Muscle of leg (tissue), 3 donors: ENCODE measurements at regions not wholly inside any gene's neighbourhood (a gene's known extent, or its start where the extent isn't known, plus 50 kb on each side); places are given as distances from the start of the nearest gene placed in this dataset.
"Not testable (repeated sequence)": the region's sequence is repeated elsewhere in the genome, so short reads cannot be mapped to it uniquely, and the experiment has no call there.

Source experiments
- DNase-seq: peaks from one replicate; pipeline ENCODE4 v3.0.0; 2013
- H3K27ac ChIP-seq: one replicate; pipeline ENCODE4 v1.5.1; 2013; ENCODE audit warnings: mild to moderate bottlenecking, low read length, control low read depth
- H3K27me3 ChIP-seq: one replicate; pipeline ENCODE4 v1.6.1; 2013; ENCODE audit warnings: low read length; ENCODE audit not compliant: control insufficient read depth, insufficient read depth
- H3K36me3 ChIP-seq: one replicate; pipeline ENCODE4 v1.6.1; 2013; ENCODE audit warnings: low read length; ENCODE audit not compliant: control insufficient read depth, insufficient read depth
- H3K4me1 ChIP-seq: one replicate; pipeline ENCODE4 v1.6.1; 2013; ENCODE audit warnings: low read length; ENCODE audit not compliant: control insufficient read depth, insufficient read depth
- H3K4me3 ChIP-seq: one replicate; pipeline ENCODE4 v1.5.1; 2013; ENCODE audit warnings: low read length, control low read depth
- H3K9me3 ChIP-seq: replicated peaks from 2 replicates; pipeline ENCODE4 v1.6.1; 2013; ENCODE audit warnings: low read depth, low read length; ENCODE audit not compliant: control insufficient read depth
- WGBS: methylation state at CpG from one replicate; pipeline ENCODE4 v1.1.5; 2013; ENCODE audit warnings: missing lambda C conversion rate; ENCODE audit not compliant: insufficient coverage; 5-methylcytosine and 5-hydroxymethylcytosine counted together

DNA sequence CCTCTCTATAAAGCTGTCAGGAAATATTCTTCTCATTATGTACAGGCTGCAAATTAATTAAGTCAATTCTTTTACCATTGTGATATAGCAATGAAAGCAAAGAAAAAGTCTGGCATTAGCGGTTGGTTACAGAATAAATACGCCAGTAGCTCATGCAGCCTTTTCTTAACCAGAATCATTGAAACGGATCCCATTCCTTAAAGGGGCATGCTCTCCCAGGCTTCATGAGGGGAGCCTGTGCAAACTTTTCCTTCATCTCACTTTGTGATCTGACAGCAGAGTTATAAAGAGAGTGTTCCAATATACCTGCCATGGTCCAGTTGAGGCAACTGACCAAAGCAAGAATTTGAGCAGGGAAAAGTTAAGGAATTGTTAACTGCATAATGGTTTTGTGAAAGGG, 337.7 kb downstream of the EMP1 start:
- Histone ChIP-seq H3K27me3 (peaks cover 2% of the 10 kb centered on the region), H3K27ac (no peak overlapping the region), H3K4me3 (no peak overlapping the region), H3K36me3 (no peaks in the 10 kb centered on the region), H3K4me1 (peaks cover 4% of the 10 kb centered on the region), H3K9me3 (no peaks in the 10 kb centered on the region)
- WGBS = 17% methylated on average over 1 of the region's 3 CpGs
- DNase-seq = peak; percentile 11

DNA sequence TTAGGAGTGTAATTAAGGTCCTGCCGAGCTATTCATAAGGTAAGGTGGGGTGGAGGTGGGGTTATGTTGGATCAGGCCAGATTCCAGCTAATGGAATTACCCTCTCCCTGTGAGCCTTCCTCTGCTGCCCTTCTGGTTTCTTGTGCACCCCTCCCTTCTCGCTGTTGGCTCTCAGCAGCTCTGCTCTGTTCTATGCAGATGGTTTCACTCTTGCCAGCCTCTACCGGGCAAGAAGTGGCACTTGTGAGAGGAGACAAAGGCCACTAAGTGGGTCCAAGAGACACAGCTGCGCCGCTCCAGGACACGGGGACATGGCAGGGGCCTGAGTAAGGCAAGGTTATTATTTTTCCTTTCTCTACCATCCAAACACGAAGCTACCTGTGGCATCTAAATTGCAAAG, 334.4 kb downstream of the EMP1 start:
- H3K27me3 ChIP-seq = peaks cover 2% of the 10 kb centered on the region
- H3K4me1 ChIP-seq = peaks cover 8% of the 10 kb centered on the region
- no peak overlapping the region for H3K4me3 ChIP-seq
- no CpG with 5 or more reads among the region's 7 CpGs for WGBS
- H3K27ac ChIP-seq = no peak overlapping the region
- H3K9me3 ChIP-seq = no peaks in the 10 kb centered on the region
- DNase-seq = no peak
- no peaks in the 10 kb centered on the region for H3K36me3 ChIP-seq

DNA sequence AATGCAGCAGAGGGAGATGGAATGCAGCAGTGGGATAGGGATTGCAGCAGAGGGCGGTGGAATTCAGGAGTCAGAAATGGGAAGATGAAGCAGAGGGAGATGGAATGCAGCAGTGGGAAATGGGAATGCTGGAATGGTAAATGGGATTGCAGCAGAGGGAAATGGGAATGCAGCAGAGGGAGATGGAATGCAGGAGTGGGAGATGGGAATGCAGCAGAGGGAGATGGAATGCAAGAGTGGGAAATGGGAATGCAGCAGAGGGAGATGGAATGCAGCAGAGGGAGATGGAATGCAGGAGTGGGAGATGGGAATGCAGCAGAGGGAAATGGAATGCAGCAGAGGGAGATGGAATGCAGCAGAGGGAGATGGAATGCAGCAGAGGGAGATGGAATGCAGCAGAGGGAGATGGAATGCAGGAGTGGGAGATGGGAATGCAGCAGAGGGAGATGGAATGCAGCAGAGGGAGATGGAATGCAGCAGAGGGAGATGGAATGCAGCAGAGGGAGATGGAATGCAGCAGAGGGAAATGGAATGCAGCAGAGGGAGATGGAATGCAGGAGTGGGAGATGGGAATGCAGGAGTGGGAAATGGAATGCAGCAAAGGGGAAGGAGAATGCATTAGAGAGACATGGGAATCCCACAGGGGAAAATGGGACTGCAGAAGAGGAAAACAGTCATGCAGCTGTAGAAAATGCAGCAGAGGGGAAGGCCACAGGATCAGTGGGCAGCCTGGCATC, 329.8 kb downstream of the EMP1 start:
- not testable (repeated sequence) for H3K27ac ChIP-seq, H3K4me1 ChIP-seq, DNase-seq, H3K4me3 ChIP-seq, H3K36me3 ChIP-seq, H3K9me3 ChIP-seq, H3K27me3 ChIP-seq
- 52% methylated on average over 1 of the region's 1 CpG for WGBS

DNA sequence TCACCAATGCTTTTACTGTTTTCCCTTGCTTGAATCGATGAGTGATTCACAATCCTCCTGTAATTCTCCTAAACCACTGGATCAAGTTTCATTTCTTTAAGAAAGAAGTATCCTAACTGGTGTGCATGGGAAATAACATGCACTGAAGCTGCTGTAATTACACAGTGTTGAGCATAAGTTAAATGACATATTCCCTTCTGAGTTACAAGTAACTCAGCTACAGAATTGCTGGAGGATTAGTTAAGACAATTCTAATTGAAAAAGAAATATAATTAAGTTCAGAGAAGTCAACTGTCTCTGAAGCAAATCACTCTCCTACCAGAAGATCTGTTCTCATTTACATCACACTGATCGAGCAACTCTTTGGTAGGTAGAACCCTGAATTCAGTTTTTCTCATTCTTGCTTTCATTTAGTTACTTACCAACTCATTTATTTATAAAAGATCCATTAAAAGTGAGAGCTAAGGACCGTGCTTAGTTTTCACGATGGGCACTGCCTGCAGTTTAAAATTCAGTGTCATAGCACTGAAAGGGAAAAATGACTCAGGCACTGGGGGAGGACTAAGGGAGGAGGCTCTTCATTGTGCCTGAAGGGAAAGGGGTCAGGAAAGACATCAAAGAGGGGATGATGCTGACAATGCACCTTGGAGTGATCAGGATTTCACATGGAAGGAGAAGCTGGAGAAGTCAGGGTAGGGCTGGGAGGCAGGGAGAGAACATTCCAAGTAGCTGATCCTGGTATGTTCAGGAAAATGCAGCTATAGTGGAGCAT, 327.2 kb downstream of the EMP1 start:
- Histone ChIP-seq H3K4me3 (no peak overlapping the region), H3K27ac (no peak overlapping the region), H3K4me1 (peaks cover 9% of the 10 kb centered on the region), H3K27me3 (no peaks in the 10 kb centered on the region), H3K9me3 (peaks cover 2% of the 10 kb centered on the region), H3K36me3 (no peaks in the 10 kb centered on the region)
- DNase-seq = no peak
- 50% methylated on average over 2 of the region's 4 CpGs for WGBS

DNA sequence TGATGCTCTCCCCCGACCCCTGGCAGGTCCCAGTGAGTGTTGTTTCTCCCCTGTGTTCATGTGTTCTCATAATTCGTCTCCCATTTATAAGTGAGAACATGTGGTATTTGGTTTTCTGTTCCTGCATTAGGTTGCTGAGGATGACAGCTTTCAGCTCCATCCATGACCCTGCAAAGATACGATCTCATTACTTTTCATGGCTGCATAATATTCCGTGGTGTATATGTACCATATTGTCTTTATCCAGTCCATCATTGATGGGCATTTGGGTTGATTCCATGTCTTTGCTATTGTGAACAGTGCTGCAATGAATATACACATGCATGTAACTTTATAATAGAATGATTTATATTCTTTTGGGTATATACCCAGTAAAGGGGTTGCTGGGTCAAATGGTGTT, 321.5 kb downstream of the EMP1 start:
- not testable (repeated sequence) for H3K9me3 ChIP-seq, H3K27ac ChIP-seq, H3K27me3 ChIP-seq, H3K36me3 ChIP-seq, H3K4me3 ChIP-seq, H3K4me1 ChIP-seq, DNase-seq
- no CpG with 5 or more reads among the region's 4 CpGs for WGBS

DNA sequence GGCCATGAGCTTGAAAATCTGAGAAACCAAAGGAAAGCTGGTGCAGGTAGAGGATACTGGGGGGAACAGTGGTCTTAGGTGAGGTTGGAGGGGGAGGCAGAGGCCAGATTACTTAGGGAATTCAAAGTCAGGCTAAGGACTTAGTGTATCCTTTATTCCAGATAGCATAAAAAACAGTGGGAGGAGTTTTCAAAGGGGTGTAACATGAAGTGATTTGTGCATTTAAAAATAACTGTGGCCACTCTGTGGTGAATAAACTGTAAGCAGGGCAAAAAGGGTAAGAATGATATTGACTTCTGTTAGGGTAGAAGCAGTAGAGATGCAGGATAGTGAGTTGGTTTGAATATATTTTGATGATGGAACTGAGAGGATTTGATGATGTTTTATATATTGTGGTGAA, 313.2 kb downstream of the EMP1 start:
- Histone ChIP-seq H3K36me3 (no peaks in the 10 kb centered on the region), H3K4me1 (peaks cover 1% of the 10 kb centered on the region)

DNA sequence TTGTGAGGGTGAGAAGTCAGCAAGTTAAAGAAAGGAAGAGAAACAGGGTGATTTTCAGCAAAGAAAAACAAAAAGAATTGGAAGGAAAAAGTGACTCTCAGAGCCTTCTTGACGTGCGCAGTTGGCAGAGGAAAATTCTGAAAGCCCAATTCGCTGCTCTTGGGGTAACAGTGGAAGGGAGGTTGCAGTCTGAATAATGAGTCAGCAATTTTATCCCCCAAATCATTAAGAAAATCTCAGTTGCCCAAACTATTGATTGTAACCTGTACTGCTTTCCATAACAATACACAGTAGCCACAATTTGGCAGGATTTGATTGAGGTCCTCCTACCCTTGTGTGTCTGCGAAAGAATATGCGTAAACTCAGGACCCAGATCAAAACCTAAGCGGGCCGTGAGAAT, 309.1 kb downstream of the EMP1 start:
- no peaks in the 10 kb centered on the region for H3K9me3 ChIP-seq
- H3K4me3 ChIP-seq = no peak overlapping the region
- WGBS = 90% methylated on average over 2 of the region's 7 CpGs
- peaks cover 2% of the 10 kb centered on the region for H3K4me1 ChIP-seq
- DNase-seq = no peak
- H3K27ac ChIP-seq = no peak overlapping the region
- H3K36me3 ChIP-seq = no peaks in the 10 kb centered on the region
- H3K27me3 ChIP-seq = no peaks in the 10 kb centered on the region

More for the DNA sequence above, 313.2 kb downstream of the EMP1 start:
- H3K27me3 ChIP-seq = no peaks in the 10 kb centered on the region
- H3K9me3 ChIP-seq = no peaks in the 10 kb centered on the region
- no peak overlapping the region for H3K27ac ChIP-seq
- H3K4me3 ChIP-seq = no peak overlapping the region
- DNase-seq = no peak

DNA sequence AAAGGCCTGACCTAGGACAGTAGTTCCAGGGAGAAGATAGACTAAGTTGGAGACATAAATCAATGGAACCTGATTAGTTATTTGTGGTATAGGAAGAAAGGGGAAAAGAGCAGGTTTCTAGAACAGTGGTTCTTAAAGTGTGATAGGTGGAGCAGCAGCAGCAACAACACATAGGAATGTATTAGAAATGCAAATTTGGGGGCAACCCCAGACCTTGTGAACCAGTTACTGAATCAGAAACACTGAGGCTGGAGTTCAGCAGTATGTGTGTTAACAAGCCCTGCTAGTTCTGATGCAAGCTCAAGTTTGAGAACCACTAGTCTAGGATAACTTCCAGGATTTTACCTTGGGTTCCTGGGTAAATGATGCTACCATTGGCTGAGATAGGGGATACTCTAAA, 308.7 kb downstream of the EMP1 start:
- H3K4me1 ChIP-seq = peaks cover 2% of the 10 kb centered on the region
- no peaks in the 10 kb centered on the region for H3K27me3 ChIP-seq
- no peaks in the 10 kb centered on the region for H3K9me3 ChIP-seq
- no peak overlapping the region for H3K4me3 ChIP-seq
- no peak for DNase-seq
- no peaks in the 10 kb centered on the region for H3K36me3 ChIP-seq
- no peak overlapping the region for H3K27ac ChIP-seq

DNA sequence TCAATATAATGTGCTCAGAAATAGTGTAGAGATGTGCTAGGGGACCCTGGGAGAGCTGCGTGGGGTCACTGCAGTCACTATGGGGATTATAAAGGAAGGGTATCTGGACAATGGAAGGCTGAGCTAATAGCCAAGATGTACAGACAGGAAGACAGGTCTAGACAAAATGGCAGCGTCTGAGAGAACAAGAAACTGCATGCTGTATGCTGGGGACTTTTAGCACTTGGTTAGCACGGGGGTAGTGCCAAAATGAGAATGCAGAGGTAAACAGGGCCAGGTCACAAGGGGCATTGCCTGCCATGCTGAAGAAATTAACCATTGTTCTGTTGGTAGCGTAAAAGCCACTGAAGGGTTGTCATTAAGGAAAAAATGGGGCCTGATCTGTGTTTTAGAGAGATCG, 308.2 kb downstream of the EMP1 start:
- Histone ChIP-seq H3K9me3 (no peaks in the 10 kb centered on the region), H3K4me3 (no peak overlapping the region), H3K4me1 (peaks cover 2% of the 10 kb centered on the region), H3K36me3 (no peaks in the 10 kb centered on the region), H3K27me3 (no peaks in the 10 kb centered on the region), H3K27ac (no peak overlapping the region)
- WGBS = 50% methylated on average over 4 of the region's 5 CpGs
- no peak for DNase-seq

DNA sequence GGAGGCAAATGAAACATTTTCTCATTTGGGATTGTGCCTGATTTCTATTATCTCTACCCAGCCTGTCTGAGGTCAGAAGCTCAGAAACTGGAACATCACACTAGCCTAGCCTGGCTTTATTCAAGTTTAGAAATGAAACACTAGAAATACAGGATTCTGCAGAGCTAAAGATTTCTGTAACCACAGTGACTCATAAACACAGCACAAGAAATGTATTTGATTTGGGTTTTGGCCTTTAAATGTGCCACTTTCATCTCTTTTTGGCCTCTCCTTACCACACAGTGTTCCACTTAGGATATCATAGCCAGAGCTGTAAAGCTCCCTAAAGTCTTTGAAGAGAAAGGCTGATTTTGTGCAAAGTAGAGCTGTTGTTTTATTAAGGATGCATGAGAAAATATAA, 307.5 kb downstream of the EMP1 start:
- DNase-seq = peak; percentile 24
- no peak overlapping the region for H3K4me3 ChIP-seq
- H3K27me3 ChIP-seq = no peaks in the 10 kb centered on the region
- no peak overlapping the region for H3K27ac ChIP-seq
- H3K9me3 ChIP-seq = no peaks in the 10 kb centered on the region
- no peaks in the 10 kb centered on the region for H3K36me3 ChIP-seq
- peaks cover 2% of the 10 kb centered on the region for H3K4me1 ChIP-seq
